ENCODE measurements at regions not wholly inside any gene's neighbourhood (a gene's known extent, or its start where the extent isn't known, plus 50 kb on each side); places are given as distances from the start of the nearest gene placed in this dataset.

GRCh38 chr2:10205162-10205475 lies 82.6 kb downstream of the RRM2 start:
- Histone ChIP-seq H3K4me1 (ENCODE audit: control insufficient read depth, extremely low read depth, insufficient read depth, low read length) (no peaks in the 10 kb centered on the region), H3K9me3 (ENCODE audit: control insufficient read depth, insufficient read depth, low read depth, low read length) (no peaks in the 10 kb centered on the region), H4K20me1 (ENCODE audit: control insufficient read depth, extremely low read depth, insufficient read depth, low read length) (no peaks in the 10 kb centered on the region), H3K79me2 (ENCODE audit: control insufficient read depth, insufficient read depth, low read length) (no peaks in the 10 kb centered on the region), H3K4me2 (ENCODE audit: extremely low read depth, insufficient read depth, low read length) (no peak overlapping the region), H2AFZ (ENCODE audit: low read length) (no peak overlapping the region), H3K9ac (ENCODE audit: insufficient read depth, low read length) (no peak overlapping the region), H3K36me3 (ENCODE audit: control insufficient read depth, insufficient read depth, low read length) (no peaks in the 10 kb centered on the region), H3K27me3 (ENCODE audit: control insufficient read depth, insufficient read depth, low read length) (peaks cover 3% of the 10 kb centered on the region), H3K27ac (ENCODE audit: insufficient read depth, low read length) (no peak overlapping the region), H3K4me3 (replicated peaks in 1 of 4; ENCODE audit: control extremely low read depth in 1 of 4, insufficient read depth in 1 of 4, low read depth in 3 of 4, low read length in 4 of 4) (no peak overlapping the region)
- no peak for DNase-seq (ENCODE audit: low read depth in 2 of 2)
- no peak for TF ChIP-seq EZH2 (IDR thresholded peaks at IDR 0.05; ENCODE audit: low read length, missing control alignments)
- TF ChIP-seq, protein P1, sequence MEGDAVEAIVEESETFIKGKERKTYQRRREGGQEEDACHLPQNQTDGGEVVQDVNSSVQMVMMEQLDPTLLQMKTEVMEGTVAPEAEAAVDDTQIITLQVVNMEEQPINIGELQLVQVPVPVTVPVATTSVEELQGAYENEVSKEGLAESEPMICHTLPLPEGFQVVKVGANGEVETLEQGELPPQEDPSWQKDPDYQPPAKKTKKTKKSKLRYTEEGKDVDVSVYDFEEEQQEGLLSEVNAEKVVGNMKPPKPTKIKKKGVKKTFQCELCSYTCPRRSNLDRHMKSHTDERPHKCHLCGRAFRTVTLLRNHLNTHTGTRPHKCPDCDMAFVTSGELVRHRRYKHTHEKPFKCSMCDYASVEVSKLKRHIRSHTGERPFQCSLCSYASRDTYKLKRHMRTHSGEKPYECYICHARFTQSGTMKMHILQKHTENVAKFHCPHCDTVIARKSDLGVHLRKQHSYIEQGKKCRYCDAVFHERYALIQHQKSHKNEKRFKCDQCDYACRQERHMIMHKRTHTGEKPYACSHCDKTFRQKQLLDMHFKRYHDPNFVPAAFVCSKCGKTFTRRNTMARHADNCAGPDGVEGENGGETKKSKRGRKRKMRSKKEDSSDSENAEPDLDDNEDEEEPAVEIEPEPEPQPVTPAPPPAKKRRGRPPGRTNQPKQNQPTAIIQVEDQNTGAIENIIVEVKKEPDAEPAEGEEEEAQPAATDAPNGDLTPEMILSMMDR (conservative IDR thresholded peaks at IDR 0.05 in 1 of 2, IDR thresholded peaks at IDR 0.05 in 1 of 2; ENCODE audit: low read depth in 1 of 2, low read length in 2 of 2): no peak

- Histone ChIP-seq H3K27me3 (ENCODE audit: control insufficient read depth, insufficient read depth, low read length) (peaks cover 3% of the 10 kb centered on the region), H3K4me1 (ENCODE audit: control insufficient read depth, extremely low read depth, insufficient read depth, low read length) (no peaks in the 10 kb centered on the region), H3K4me3 (replicated peaks in 1 of 4; ENCODE audit: control extremely low read depth in 1 of 4, insufficient read depth in 1 of 4, low read depth in 3 of 4, low read length in 4 of 4) (no peak overlapping the region), H2AFZ (ENCODE audit: low read length) (no peak overlapping the region), H3K79me2 (ENCODE audit: control insufficient read depth, insufficient read depth, low read length) (no peaks in the 10 kb centered on the region), H3K27ac (ENCODE audit: insufficient read depth, low read length) (no peak overlapping the region), H3K9me3 (ENCODE audit: control insufficient read depth, insufficient read depth, low read depth, low read length) (no peaks in the 10 kb centered on the region), H4K20me1 (ENCODE audit: control insufficient read depth, extremely low read depth, insufficient read depth, low read length) (no peaks in the 10 kb centered on the region), H3K36me3 (ENCODE audit: control insufficient read depth, insufficient read depth, low read length) (no peaks in the 10 kb centered on the region), H3K9ac (ENCODE audit: insufficient read depth, low read length) (no peak overlapping the region), H3K4me2 (ENCODE audit: extremely low read depth, insufficient read depth, low read length) (no peak overlapping the region)
- TF ChIP-seq, protein P1 (conservative IDR thresholded peaks at IDR 0.05 in 1 of 2, IDR thresholded peaks at IDR 0.05 in 1 of 2; ENCODE audit: low read depth in 1 of 2, low read length in 2 of 2): no peak
- no peak for TF ChIP-seq EZH2 (IDR thresholded peaks at IDR 0.05; ENCODE audit: low read length, missing control alignments)
- no peak for DNase-seq (ENCODE audit: low read depth in 2 of 2)
Observed at GRCh38 chr2:10208736-10209135, 86.2 kb downstream of the RRM2 start.

GRCh38 chr2:10209406-10209935 lies 86.9 kb downstream of the RRM2 start:
- TF ChIP-seq, protein P1 (conservative IDR thresholded peaks at IDR 0.05 in 1 of 2, IDR thresholded peaks at IDR 0.05 in 1 of 2; ENCODE audit: low read depth in 1 of 2, low read length in 2 of 2): no peak
- no peak for TF ChIP-seq EZH2 (IDR thresholded peaks at IDR 0.05; ENCODE audit: low read length, missing control alignments)
- no peaks in the 10 kb centered on the region for H3K4me1 ChIP-seq (ENCODE audit: control insufficient read depth, extremely low read depth, insufficient read depth, low read length)
- peaks cover 3% of the 10 kb centered on the region for H3K27me3 ChIP-seq (ENCODE audit: control insufficient read depth, insufficient read depth, low read length)
- DNase-seq (ENCODE audit: low read depth in 2 of 2): no peak
- no peaks in the 10 kb centered on the region for H3K79me2 ChIP-seq (ENCODE audit: control insufficient read depth, insufficient read depth, low read length)
- no peaks in the 10 kb centered on the region for H3K36me3 ChIP-seq (ENCODE audit: control insufficient read depth, insufficient read depth, low read length)
- no peak overlapping the region for H3K27ac ChIP-seq (ENCODE audit: insufficient read depth, low read length)
- no peak overlapping the region for H3K9ac ChIP-seq (ENCODE audit: insufficient read depth, low read length)
- H3K4me3 ChIP-seq (replicated peaks in 1 of 4; ENCODE audit: control extremely low read depth in 1 of 4, insufficient read depth in 1 of 4, low read depth in 3 of 4, low read length in 4 of 4): no peak overlapping the region
- H3K4me2 ChIP-seq (ENCODE audit: extremely low read depth, insufficient read depth, low read length): no peak overlapping the region
- H4K20me1 ChIP-seq (ENCODE audit: control insufficient read depth, extremely low read depth, insufficient read depth, low read length): no peaks in the 10 kb centered on the region
- H3K9me3 ChIP-seq (ENCODE audit: control insufficient read depth, insufficient read depth, low read depth, low read length): no peaks in the 10 kb centered on the region
- no peak overlapping the region for H2AFZ ChIP-seq (ENCODE audit: low read length)
